WERI-Rb-1 (cell line): ENCODE measurements at regions not wholly inside any gene's neighbourhood (a gene's known extent, or its start where the extent isn't known, plus 50 kb on each side); places are given as distances from the start of the nearest gene placed in this dataset.
"Not testable (repeated sequence)": the region's sequence is repeated elsewhere in the genome, so short reads cannot be mapped to it uniquely, and the experiment has no call there.

Source experiments
- DNase-seq: peaks from one replicate; pipeline ENCODE4 v3.0.0-alpha.2; 2020
- H3K27ac ChIP-seq: fragments of 250-450 bp; sonication (Bioruptor Pico); 2 replicates; pipeline ENCODE4 v1.5.1; 2020; ENCODE audit warnings: mild to moderate bottlenecking, moderate library complexity
- H3K27me3 ChIP-seq: fragments of 250-450 bp; sonication (Bioruptor Pico); 2 replicates; pipeline ENCODE4 v1.5.1; 2021; ENCODE audit warnings: mild to moderate bottlenecking, low read depth, moderate library complexity; ENCODE audit not compliant: insufficient read depth, severe bottlenecking
- H3K36me3 ChIP-seq: fragments of 250-450 bp; sonication (Bioruptor Pico); 2 replicates; pipeline ENCODE4 v1.5.1; 2020; ENCODE audit warnings: mild to moderate bottlenecking, moderate library complexity
- H3K4me3 ChIP-seq: 2 replicates; pipeline ENCODE4 v1.5.1; 2011; ENCODE audit warnings: low read depth, mild to moderate bottlenecking, control low read depth, low read length
- H3K9me3 ChIP-seq: fragments of 250-450 bp; sonication (Bioruptor Pico); 2 replicates; pipeline ENCODE4 v1.5.1; 2021; ENCODE audit warnings: mild to moderate bottlenecking, moderate library complexity; ENCODE audit not compliant: severe bottlenecking
- CTCF ChIP-seq: IDR thresholded peaks from 2 replicates; pipeline ENCODE4 v1.5.1; 2011; ENCODE audit warnings: low read depth, mild to moderate bottlenecking, control low read depth, inconsistent platforms, low read length

GRCh38 chr2:133988316-133988891 is 265.5 kb upstream of the MGAT5 start:
- Histone ChIP-seq H3K27ac (peak overlapping the region; percentile 96), H3K27me3 (no peaks in the 10 kb centered on the region), H3K36me3 (no peaks in the 10 kb centered on the region; the same call in 1 of the 2 replicates), H3K9me3 (peaks cover 11% of the 10 kb centered on the region), H3K4me3 (no peak overlapping the region)
- TF ChIP-seq CTCF: no peak
- DNase-seq: no peak

- peak overlapping the region; percentile 33 for H3K27ac ChIP-seq
Measured at GRCh38 chr2:133991606-133992168, 262.2 kb upstream of the MGAT5 start.

GRCh38 chr2:133992454-133992853 is 261.4 kb upstream of the MGAT5 start:
- no peaks in the 10 kb centered on the region for H3K27me3 ChIP-seq
- TF ChIP-seq CTCF: no peak
- no peaks in the 10 kb centered on the region for H3K9me3 ChIP-seq
- H3K4me3 ChIP-seq: no peak overlapping the region
- H3K36me3 ChIP-seq: no peaks in the 10 kb centered on the region
- peak overlapping the region; percentile 56 for H3K27ac ChIP-seq
- DNase-seq: no peak

More at GRCh38 chr2:133991606-133992168, 262.2 kb upstream of the MGAT5 start:
- no peaks in the 10 kb centered on the region for H3K36me3 ChIP-seq
- peak; percentile 20 for DNase-seq
- TF ChIP-seq CTCF: no peak
- H3K27me3 ChIP-seq: no peaks in the 10 kb centered on the region
- H3K9me3 ChIP-seq: no peaks in the 10 kb centered on the region
- H3K4me3 ChIP-seq: no peak overlapping the region

- Histone ChIP-seq H3K27me3 (no peaks in the 10 kb centered on the region), H3K9me3 (no peaks in the 10 kb centered on the region), H3K36me3 (no peaks in the 10 kb centered on the region), H3K4me3 (no peak overlapping the region), H3K27ac (peak overlapping the region; percentile 56)
- TF ChIP-seq CTCF: no peak
- peak; percentile 87 for DNase-seq
Measured at GRCh38 chr2:133993160-133993559, 260.7 kb upstream of the MGAT5 start.

GRCh38 chr2:133998726-133999125 is 255.1 kb upstream of the MGAT5 start:
- H3K27me3 ChIP-seq, H3K4me3 ChIP-seq, H3K9me3 ChIP-seq, H3K27ac ChIP-seq, DNase-seq, H3K36me3 ChIP-seq: not testable (repeated sequence)

GRCh38 chr2:134002391-134002790 is 251.5 kb upstream of the MGAT5 start:
- DNase-seq: no peak
- Histone ChIP-seq H3K4me3 (no peak overlapping the region), H3K27ac (no peak overlapping the region), H3K36me3 (no peaks in the 10 kb centered on the region), H3K27me3 (no peaks in the 10 kb centered on the region), H3K9me3 (no peaks in the 10 kb centered on the region)
- no peak for TF ChIP-seq CTCF
